ENCODE measurements at regions not wholly inside any gene's neighbourhood (a gene's known extent, or its start where the extent isn't known, plus 50 kb on each side); places are given as distances from the start of the nearest gene placed in this dataset.
A peak's percentile ranks its signal among the peaks of the same experiment; 100 is the strongest.

DNA sequence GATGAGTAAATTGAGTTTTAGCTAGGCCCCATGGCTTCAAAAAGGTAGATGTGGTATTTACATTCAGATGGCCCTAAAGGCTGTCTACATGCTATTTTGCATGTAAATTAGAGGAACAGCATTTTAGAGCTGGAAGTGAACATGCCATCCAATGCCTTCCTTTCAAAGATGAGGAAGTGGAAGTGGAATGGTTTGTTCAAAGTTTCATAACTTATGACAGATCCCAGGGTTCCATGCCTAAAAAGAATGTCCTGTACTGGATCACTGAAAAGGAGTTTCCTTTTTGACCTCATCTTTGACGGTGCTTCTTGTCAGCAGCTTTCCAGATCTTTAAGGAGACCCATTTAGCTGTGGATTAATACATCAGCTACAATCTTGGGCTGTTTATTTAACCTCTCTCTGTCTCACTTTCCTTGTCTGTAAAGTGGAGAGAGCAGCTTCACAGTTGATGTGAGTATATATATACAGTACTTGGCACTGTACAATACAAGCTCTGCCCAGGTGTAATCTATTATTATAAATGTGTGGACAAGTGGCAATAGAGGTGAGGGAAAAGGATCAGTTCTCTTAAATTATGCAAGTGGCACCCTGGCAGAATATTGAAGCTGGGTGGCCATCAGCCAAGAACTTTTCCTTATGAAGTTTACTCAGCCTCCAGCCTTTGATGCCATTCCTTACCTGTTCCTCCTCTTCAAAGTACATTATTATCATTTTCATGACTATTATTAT, 68.7 kb upstream of the GOLGA8B start (continued):
- TF ChIP-seq THRA (IDR thresholded peaks at IDR 0.05) (no peak), ARID1B (IDR thresholded peaks at IDR 0.05) (no peak), SPI1 (IDR thresholded peaks at IDR 0.05; ENCODE audit: borderline replicate concordance, low read depth, low read length) (peak; percentile 91), ZBTB26 (CRISPR knock-in tag; IDR thresholded peaks at IDR 0.05) (no peak), KDM1A (IDR thresholded peaks at IDR 0.05) (0 out of 4 replicates have a peak, but pooled peaks of 1 of the 2 experiments have one; percentile 4), SAFB (IDR thresholded peaks at IDR 0.05; ENCODE audit: borderline replicate concordance, low read depth, low read length) (no peak), ZNF764 (CRISPR knock-in tag; IDR thresholded peaks at IDR 0.05; ENCODE audit: low read depth) (no peak), ETV5 (CRISPR knock-in tag; IDR thresholded peaks at IDR 0.05; ENCODE audit: low read depth) (no peak), NCOA2 (IDR thresholded peaks at IDR 0.05; ENCODE audit: partially characterized antibody in 2 of 2) (no peak), PHF21A (IDR thresholded peaks at IDR 0.05; ENCODE audit: borderline replicate concordance, low read depth) (no peak), SLC30A9 (CRISPR knock-in tag; IDR thresholded peaks at IDR 0.05) (no peak), HDAC2 (IDR thresholded peaks at IDR 0.05) (no peak), ZNF518B (CRISPR knock-in tag; IDR thresholded peaks at IDR 0.05) (no peak), CHD2 (IDR thresholded peaks at IDR 0.05; ENCODE audit: low read depth, low read length) (no peak), SAP30 (IDR thresholded peaks at IDR 0.05; ENCODE audit: borderline replicate concordance, insufficient read depth, low read depth, low read length, poor library complexity, severe bottlenecking) (no peak)
- TF ChIP-seq, protein P1, sequence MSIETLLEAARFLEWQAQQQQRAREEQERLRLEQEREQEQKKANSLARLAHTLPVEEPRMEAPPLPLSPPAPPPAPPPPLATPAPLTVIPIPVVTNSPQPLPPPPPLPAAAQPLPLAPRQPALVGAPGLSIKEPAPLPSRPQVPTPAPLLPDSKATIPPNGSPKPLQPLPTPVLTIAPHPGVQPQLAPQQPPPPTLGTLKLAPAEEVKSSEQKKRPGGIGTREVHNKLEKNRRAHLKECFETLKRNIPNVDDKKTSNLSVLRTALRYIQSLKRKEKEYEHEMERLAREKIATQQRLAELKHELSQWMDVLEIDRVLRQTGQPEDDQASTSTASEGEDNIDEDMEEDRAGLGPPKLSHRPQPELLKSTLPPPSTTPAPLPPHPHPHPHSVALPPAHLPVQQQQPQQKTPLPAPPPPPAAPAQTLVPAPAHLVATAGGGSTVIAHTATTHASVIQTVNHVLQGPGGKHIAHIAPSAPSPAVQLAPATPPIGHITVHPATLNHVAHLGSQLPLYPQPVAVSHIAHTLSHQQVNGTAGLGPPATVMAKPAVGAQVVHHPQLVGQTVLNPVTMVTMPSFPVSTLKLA (conservative IDR thresholded peaks at IDR 0.05) = no peak; a peak in 1 of 4 replicates
- TF ChIP-seq, protein P2, sequence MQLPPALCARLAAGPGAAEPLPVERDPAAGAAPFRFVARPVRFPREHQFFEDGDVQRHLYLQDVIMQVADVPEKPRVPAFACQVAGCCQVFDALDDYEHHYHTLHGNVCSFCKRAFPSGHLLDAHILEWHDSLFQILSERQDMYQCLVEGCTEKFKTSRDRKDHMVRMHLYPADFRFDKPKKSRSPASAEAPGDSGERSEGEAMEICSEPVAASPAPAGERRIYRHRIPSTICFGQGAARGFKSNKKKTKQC (CRISPR knock-in tag; IDR thresholded peaks at IDR 0.05) = no peak
- TF ChIP-seq, protein P3, sequence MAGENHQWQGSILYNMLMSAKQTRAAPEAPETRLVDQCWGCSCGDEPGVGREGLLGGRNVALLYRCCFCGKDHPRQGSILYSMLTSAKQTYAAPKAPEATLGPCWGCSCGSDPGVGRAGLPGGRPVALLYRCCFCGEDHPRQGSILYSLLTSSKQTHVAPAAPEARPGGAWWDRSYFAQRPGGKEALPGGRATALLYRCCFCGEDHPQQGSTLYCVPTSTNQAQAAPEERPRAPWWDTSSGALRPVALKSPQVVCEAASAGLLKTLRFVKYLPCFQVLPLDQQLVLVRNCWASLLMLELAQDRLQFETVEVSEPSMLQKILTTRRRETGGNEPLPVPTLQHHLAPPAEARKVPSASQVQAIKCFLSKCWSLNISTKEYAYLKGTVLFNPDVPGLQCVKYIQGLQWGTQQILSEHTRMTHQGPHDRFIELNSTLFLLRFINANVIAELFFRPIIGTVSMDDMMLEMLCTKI (IDR thresholded peaks at IDR 0.05; ENCODE audit: partially characterized antibody) = no peak
